ENCODE measurements at regions not wholly inside any gene's neighbourhood (a gene's known extent, or its start where the extent isn't known, plus 50 kb on each side); places are given as distances from the start of the nearest gene placed in this dataset.
A peak's percentile ranks its signal among the peaks of the same experiment; 100 is the strongest.
"Not testable (repeated sequence)": the region's sequence is repeated elsewhere in the genome, so short reads cannot be mapped to it uniquely, and the experiment has no call there.

- Histone ChIP-seq H3K9me3 (no peaks in the 10 kb centered on the region), H3K27ac (no peak overlapping the region), H3K36me3 (no peaks in the 10 kb centered on the region), H3K27me3 (no peaks in the 10 kb centered on the region), H3K4me3 (no peak overlapping the region), H3K4me1 (no peaks in the 10 kb centered on the region)
- no peak for DNase-seq
- TF ChIP-seq CTCF (IDR thresholded peaks at IDR 0.05) (no peak), POLR2A (IDR thresholded peaks at IDR 0.05) (no peak)
These were observed 256.2 kb downstream of the TAFA4 start for GRCh38 chr3:68676136-68676535.

GRCh38 chr3:68667346-68667745 lies 265.0 kb downstream of the TAFA4 start:
- Histone ChIP-seq H3K27me3 (no peaks in the 10 kb centered on the region), H3K36me3 (no peaks in the 10 kb centered on the region), H3K4me3 (no peak overlapping the region), H3K9me3 (no peaks in the 10 kb centered on the region), H3K27ac (peak overlapping the region in 1 of 4 donors; percentile 11), H3K4me1 (no peaks in the 10 kb centered on the region)
- no peak for TF ChIP-seq CTCF (IDR thresholded peaks at IDR 0.05)
- no peak for TF ChIP-seq POLR2A (IDR thresholded peaks at IDR 0.05)
- DNase-seq = no peak

GRCh38 chr3:68666429-68667136 lies 265.8 kb downstream of the TAFA4 start:
- Histone ChIP-seq H3K9me3 (no peaks in the 10 kb centered on the region), H3K4me3 (no peak overlapping the region), H3K27ac (peak overlapping the region in 1 of 4 donors; percentile 11), H3K4me1 (no peaks in the 10 kb centered on the region), H3K36me3 (no peaks in the 10 kb centered on the region), H3K27me3 (no peaks in the 10 kb centered on the region)
- DNase-seq = no peak
- TF ChIP-seq POLR2A (IDR thresholded peaks at IDR 0.05) (no peak), CTCF (IDR thresholded peaks at IDR 0.05) (no peak)

GRCh38 chr3:68664276-68664675 lies 268.1 kb downstream of the TAFA4 start:
- Histone ChIP-seq H3K27me3 (no peaks in the 10 kb centered on the region), H3K4me3 (no peak overlapping the region), H3K9me3 (no peaks in the 10 kb centered on the region), H3K36me3 (no peaks in the 10 kb centered on the region), H3K27ac (no peak overlapping the region), H3K4me1 (no peaks in the 10 kb centered on the region)
- TF ChIP-seq CTCF (IDR thresholded peaks at IDR 0.05) (no peak), POLR2A (IDR thresholded peaks at IDR 0.05) (no peak)
- DNase-seq = no peak

- Histone ChIP-seq H3K4me3 (no peak overlapping the region), H3K4me1 (no peaks in the 10 kb centered on the region)
- TF ChIP-seq CTCF (IDR thresholded peaks at IDR 0.05) (no peak), POLR2A (IDR thresholded peaks at IDR 0.05) (no peak)
These were observed 270.2 kb downstream of the TAFA4 start for GRCh38 chr3:68662176-68662575.

GRCh38 chr3:68650657-68651056 lies 281.7 kb downstream of the TAFA4 start:
- not testable (repeated sequence) for H3K4me3 ChIP-seq, H3K9me3 ChIP-seq, H3K27ac ChIP-seq, H3K4me1 ChIP-seq, DNase-seq, H3K27me3 ChIP-seq, H3K36me3 ChIP-seq

More at GRCh38 chr3:68662176-68662575, 270.2 kb downstream of the TAFA4 start:
- Histone ChIP-seq H3K27me3 (no peaks in the 10 kb centered on the region), H3K36me3 (no peaks in the 10 kb centered on the region), H3K9me3 (no peaks in the 10 kb centered on the region), H3K27ac (no peak overlapping the region)
- no peak for DNase-seq

Measured in Peyer's patch (tissue), 4 donors.